IPS-18c (cell line): ENCODE measurements at regions not wholly inside any gene's neighbourhood (a gene's known extent, or its start where the extent isn't known, plus 50 kb on each side); places are given as distances from the start of the nearest gene placed in this dataset.

Source experiments
- H3K4me3 ChIP-seq: 2 replicates; pipeline ENCODE4 v1.7.0; 2013; ENCODE audit warnings: low read depth, mild to moderate bottlenecking, low read length, moderate library complexity; ENCODE audit not compliant: insufficient read depth
- H3K9me3 ChIP-seq: one replicate; pipeline ENCODE4 v1.6.1; 2013; ENCODE audit warnings: mild to moderate bottlenecking, low read length, moderate library complexity; ENCODE audit not compliant: control insufficient read depth, insufficient read depth

DNA sequence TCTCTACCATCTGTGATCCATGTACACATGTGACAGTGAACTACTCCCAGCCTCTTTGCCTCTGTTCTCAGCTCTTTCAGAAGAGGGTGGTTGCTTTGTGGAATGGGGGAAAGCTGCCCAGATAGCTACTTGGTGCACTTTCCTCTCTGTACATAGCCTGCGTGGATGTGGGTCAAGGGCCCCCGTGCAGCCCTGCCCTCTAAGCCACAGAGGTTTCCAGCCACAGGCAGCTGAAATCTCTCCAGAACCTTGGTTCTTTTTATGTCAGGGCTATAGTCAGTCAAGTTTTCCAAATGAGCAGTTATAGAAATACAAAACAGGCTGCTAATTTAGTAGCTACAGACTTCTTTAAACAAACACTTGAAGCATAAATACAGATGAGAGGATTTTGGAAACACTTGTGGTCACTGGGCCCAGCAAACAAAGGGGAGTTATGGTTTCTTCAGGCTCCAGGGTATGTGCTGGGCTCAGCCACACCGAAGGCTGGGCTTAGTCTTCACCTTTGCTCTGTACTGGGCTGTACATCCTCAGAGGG lies 199.7 kb upstream of the ASIC2 start:
- H3K4me3 ChIP-seq: no peak overlapping the region
- H3K9me3 ChIP-seq: no peaks in the 10 kb centered on the region

DNA sequence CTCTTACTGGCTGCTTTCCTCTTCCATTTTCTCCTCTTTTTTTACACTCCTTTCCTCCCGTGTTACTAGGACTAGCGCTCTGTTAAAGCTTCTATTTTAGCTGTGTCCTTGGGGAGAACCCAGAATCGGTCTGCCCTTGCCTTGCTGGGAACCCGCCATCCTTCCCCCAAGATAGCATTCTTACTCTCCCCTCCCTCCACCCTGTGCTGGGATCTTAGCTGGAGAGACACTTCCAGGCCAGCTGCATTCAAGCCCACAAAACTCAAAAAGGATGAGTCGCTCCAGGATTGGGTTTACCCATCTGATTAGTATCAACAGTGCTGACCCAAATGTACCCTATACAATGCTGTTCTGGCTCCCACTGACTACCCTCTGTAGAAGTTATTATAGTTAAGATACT lies 200.5 kb upstream of the ASIC2 start:
- Histone ChIP-seq H3K4me3 (no peak overlapping the region), H3K9me3 (no peaks in the 10 kb centered on the region)

DNA sequence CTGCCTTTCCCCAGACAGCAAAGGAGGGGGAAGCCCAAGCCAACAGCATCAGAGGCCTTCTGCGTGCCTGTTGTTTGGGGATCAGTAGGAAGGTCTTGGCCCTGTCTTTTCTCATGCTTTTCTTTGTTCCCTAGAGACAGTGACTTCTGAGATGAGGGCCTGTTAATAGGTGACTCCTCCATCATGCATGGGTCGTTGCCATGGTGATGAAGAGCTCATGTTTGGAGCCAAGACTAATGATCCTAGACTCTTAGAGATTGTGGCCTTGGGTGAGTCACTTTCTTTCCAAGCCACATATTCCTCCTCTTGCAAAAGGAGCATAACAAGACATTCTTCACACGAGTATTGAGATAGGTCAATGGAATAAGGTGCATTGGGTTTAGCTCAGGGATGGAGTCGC lies 201.1 kb upstream of the ASIC2 start:
- H3K4me3 ChIP-seq: no peak overlapping the region
- no peaks in the 10 kb centered on the region for H3K9me3 ChIP-seq

DNA sequence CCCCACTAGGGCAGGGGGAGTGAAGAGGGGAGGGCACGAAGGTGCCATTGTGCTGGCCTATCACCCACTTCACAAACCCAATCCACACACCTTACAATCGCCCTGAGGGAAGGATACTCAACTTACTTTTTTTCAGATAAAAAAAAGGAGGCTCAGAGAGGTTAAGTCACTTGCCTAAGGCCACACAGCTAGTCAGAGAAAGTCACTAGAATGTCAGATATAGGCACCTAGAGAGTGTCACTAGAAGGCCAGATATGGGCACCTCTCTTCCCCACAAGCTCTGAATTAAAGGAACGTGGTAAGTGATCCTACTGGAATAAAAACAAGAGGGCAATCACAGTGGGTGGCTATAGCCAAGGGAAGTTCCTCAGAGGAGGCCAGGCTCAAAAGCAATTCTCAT lies 204.5 kb upstream of the ASIC2 start:
- no peaks in the 10 kb centered on the region for H3K9me3 ChIP-seq
- no peak overlapping the region for H3K4me3 ChIP-seq

DNA sequence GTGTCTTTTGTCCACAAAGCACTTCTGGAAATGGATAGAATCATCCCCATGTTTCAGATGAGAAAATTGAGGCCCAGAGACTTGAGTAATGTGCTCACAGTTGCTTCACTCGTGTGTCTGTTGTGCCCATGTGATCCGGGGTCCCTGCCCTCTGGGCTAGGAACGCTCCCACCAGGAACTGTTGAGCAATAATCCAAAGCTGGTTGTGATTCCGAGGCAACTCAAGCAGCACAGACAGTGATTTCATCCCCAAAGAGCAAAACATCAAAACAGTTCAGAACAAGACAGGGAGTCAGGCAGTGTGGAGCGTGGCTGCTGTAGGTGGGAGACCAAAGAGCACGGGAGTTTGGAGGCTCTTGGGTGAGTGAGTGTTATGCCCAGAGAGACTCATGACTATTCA lies 205.0 kb upstream of the ASIC2 start:
- no peaks in the 10 kb centered on the region for H3K9me3 ChIP-seq

DNA sequence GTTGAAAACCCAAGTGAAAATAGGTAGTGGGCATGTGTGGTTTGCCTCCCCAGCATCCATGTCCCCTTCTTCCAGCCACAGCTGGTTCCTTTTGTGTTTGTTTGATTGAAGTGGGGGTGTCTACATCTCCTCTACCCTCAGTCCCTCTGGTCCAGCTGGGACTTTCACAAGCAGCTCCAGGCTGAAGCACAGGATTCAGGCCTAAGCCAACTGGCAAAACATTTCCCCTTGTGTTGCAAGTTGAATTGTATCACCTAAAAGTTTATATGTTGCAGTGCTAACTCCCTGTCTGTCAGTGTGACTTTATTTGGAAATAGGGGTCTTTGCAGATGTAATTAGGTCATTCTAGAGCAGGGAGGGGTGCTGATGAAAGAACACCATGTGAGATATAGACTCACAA lies 205.9 kb upstream of the ASIC2 start:
- Histone ChIP-seq H3K9me3 (no peaks in the 10 kb centered on the region), H3K4me3 (no peak overlapping the region)

More for the DNA sequence above, 205.0 kb upstream of the ASIC2 start:
- no peak overlapping the region for H3K4me3 ChIP-seq

DNA sequence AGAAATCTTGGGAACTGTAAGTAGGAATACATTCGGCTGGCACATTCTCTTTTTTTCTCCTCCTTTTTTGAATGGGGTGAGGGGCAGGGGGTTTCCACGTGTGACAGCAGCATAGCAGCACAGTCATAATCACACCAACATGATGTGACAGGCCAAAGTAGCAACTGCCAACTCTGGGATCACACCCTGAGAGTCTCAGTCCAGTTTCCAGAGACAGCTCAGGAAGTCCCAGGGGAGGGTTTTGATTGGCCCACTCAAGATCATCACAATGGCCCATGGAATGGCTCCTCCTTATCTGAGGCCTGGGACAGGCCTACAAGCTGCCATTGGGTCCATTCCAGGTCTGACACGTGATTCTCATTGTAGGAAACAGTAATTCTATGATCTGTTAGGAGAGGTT lies 207.1 kb upstream of the ASIC2 start:
- Histone ChIP-seq H3K9me3 (no peaks in the 10 kb centered on the region), H3K4me3 (no peak overlapping the region)

DNA sequence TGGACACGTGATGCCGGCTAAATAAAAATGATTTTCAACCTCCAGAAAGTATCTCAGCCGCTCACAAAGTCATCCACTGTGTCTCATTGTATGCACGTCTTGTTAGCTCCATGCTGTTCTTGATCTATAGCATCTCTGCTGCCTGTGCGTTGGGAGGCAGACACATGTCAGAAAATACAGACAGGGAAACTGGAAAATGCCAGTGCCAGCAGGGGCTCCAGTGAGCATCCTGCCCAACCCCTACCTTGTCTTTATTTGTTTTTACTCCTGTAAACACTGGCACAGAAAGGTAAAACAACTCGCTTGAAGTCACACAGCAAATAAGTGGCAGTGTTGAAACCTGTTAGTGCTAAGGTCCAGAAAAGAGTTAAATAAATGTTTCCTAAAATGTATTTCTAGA lies 208.1 kb upstream of the ASIC2 start:
- Histone ChIP-seq H3K9me3 (no peaks in the 10 kb centered on the region), H3K4me3 (no peak overlapping the region)

DNA sequence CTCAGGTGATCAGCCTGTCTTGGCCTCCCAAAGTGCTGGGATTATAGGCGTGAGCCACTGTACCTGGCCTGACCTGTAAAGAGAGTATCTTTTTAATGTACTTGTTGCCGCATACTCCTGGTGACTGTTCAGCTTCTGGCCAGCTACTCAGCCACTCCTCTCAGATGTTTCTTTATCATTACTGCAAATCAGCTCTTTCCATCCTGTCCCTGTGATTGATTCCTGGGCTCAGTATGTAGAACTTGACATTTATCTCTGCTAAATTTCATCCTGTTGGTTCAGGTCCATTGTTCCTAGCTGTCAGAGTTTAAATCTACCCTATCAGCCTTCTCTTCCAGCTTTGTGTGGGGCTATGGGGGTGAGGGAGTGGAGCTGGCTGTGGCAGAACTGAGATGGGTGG lies 211.5 kb upstream of the ASIC2 start:
- Histone ChIP-seq H3K9me3 (no peaks in the 10 kb centered on the region), H3K4me3 (no peak overlapping the region)

DNA sequence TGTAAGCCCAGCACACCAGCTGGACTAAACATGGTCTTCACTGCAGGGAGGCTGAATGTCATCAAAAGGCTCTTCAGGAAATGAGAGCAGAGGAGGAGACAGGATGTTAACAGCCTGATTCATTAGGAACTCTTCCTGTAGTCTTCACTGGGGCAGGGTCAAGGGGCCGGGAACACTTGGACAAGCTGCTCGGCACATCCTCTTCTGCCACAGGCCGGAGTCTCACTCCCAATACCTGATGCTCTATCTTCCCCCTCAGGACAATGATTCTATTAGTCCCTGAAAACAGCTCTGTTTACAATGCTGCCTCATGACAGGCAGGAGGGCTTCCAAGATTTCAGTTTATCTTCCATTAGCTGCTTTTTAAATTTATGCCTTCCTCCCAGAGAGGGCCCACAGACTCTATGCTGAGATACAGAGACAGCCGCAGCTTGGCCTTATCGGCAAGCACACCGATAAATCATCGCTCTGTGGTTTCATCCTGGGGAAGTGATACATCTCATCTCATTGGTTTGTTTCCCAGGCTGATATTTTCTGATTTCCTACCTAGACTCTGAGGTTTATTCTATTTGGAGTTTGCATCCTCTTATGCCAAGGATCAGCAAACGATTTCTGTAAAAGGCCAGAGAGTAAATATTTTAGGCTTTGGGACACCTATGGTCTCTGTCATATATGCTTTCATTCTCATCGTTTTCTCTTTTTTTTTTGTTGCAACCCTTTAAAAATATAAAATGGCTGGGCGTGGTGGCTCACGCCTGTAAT lies 214.0 kb upstream of the ASIC2 start:
- no peak overlapping the region for H3K4me3 ChIP-seq
- H3K9me3 ChIP-seq: no peaks in the 10 kb centered on the region

DNA sequence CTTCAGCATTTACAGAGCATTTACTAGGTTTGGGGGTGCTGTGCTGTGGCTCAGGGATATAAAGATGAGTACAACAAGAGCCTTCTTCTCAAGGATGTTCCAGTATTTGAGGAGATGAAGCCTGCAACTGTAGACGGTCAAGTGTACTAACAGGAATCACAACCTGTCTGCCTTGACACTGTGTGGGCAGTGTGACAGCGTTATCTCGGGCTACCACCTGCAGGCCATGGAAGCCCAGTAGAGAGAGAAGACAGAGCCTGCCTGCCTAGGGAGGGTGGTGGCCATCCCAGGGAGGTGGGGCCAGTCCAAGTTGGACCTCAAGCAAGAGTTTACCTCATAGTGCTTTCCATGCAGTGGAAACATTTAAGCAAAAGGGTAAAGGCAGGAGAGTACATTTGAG lies 215.1 kb upstream of the ASIC2 start:
- Histone ChIP-seq H3K4me3 (no peak overlapping the region), H3K9me3 (no peaks in the 10 kb centered on the region)

DNA sequence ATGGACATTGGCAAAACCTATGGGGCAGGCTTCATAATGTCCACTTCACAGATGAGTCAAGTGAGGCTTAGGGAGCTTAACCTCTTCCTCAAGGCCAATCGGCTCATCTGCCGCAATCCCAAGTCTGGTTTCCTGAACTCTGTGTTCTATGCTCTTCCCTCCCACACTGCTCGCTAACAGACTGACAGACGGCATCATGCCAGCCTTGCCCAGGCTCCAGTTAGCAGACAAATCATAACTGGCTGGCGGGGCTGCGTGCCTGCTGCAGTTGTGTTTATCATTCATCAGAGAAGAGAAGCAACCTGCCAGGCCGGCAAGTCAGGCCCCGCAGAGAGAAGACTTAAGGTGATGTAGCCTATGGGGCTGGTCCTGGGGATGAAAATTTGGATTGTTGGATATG lies 216.2 kb upstream of the ASIC2 start:
- peaks cover 3% of the 10 kb centered on the region for H3K9me3 ChIP-seq
- H3K4me3 ChIP-seq: no peak overlapping the region

DNA sequence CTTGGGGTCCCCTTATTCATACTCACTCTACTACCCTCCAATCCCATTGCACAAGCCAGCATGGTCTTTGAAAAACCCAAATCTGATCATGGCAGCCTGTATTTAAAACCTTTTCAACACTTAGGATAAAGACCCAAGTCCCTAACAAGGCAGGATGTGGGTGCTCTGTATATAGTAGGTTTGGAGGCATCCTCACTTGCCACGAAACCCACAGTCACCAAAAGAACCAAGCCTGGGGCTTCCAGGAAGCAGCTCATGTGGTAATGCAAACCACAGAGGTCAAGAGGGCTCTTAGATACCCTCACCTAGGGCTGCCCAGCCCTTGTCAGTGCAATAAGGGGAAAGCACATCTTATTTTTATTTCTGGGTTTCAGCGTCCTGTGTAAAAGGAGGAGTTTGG lies 218.6 kb upstream of the ASIC2 start:
- peaks cover 3% of the 10 kb centered on the region for H3K9me3 ChIP-seq
- H3K4me3 ChIP-seq: no peak overlapping the region

DNA sequence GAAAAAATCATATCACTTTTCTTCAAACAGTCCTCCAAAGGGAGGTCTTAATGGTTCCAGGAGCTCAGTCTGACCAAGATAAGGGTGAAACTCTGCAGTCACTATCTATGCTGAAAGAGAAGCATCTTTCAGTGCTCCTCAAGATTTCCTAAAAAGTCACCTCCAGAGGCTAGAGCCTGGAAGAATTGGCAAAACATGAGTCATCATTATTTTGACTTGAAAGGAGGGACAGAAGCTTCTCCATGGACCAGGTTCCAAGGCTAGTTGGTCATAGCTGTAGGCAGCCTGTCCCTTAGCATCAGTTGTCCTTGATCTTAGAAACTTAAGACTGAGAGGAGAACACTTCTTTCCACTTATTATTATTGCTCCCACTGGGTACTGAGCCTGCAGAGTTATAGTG lies 219.0 kb upstream of the ASIC2 start:
- H3K4me3 ChIP-seq: no peak overlapping the region
- H3K9me3 ChIP-seq: peaks cover 3% of the 10 kb centered on the region

DNA sequence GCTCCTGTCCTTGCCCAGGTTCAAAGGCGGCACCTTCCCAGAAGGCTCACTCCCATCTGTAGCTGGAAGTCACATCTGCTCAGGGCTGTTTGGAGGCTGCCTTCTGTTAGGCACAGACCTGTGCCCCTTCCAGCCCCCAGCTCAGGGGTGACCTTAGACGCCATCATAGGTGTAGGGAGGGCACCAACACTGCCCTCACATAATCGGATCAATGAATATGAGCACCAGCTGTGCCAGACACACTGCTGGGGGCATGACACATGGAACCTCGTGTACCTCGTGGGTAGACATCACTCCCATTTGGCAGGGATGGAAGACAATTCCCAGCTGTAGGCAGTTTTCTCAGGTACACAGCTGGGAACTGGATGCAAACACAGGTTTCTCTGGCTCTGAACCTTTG lies 220.7 kb upstream of the ASIC2 start:
- H3K4me3 ChIP-seq: no peak overlapping the region
- peaks cover 3% of the 10 kb centered on the region for H3K9me3 ChIP-seq

DNA sequence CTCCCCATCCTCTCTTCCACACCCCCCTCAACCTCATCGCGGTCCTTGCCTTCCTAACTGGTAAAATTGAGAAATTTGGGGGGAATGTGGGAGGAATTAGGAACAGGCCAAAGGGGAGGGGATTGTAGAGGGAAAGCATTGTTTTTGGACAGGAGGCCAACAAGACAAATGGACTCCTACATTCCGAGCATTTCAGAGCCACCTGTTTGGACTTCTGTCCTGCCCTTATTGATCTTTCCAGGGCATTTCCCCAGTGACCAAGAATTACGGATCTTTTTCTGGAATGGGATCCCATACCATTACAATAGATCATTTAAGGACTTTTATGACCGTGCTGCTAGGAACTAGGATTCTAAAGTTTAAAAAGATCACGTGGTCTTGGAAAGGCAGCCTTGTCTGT lies 221.3 kb upstream of the ASIC2 start:
- Histone ChIP-seq H3K4me3 (no peak overlapping the region), H3K9me3 (peaks cover 3% of the 10 kb centered on the region)

DNA sequence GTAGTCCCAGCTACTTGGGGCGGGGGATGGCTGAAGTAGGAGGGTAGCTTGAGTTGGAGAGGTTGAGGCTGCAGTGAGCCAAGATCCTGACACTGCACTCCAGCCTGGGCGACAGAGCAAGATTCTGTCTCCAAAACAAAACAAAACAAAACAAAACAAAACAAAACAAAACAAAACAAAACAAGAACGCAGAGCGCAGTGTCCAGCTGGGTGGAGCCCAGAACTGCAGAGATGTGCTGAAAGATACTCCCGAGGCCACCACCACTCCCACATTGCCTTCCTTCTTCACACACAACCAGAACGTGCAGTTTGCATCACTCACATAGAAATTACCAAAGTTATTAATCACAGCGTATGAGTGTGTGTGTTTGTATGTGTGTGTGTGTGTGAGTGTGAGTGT lies 222.9 kb upstream of the ASIC2 start:
- no peak overlapping the region for H3K4me3 ChIP-seq
- peaks cover 3% of the 10 kb centered on the region for H3K9me3 ChIP-seq

DNA sequence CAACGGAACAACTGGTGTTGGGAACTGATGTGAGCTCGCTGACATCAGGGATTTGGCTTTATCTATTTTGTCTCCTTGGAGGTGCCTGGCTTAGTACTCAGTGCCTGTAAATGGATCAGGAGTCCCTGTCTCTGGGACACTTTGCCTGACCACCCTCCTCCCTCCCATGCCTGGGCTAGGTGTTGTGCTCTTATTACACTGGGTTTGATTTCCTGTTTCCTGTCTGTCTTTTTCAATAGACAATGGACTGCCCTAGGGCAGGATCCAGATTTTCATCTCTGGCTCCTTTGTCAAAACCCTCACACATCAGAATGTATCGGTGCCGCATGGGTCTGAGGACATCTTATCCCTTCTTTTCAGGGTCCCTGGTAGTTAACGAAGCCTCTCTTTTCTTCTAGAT lies 223.6 kb upstream of the ASIC2 start:
- H3K9me3 ChIP-seq: peaks cover 3% of the 10 kb centered on the region
- H3K4me3 ChIP-seq: no peak overlapping the region

DNA sequence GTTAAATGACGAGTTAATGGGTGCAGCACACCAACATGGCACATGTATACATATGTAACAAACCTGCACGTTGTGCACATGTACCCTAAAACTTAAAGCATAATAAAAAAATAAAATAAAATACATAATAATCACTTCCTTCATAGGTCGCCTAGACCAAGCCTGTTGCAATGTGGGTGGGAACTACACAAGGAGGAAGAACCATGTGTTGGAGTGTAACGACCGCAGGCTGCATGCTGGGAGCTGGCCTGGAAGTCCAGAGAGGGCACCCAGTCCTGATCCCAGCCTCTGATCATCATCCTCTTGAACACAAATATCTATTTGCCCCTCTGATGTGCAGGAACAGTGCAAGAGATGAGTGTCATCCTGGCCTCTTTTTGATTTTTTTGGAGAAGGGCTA lies 224.7 kb upstream of the ASIC2 start:
- peaks cover 3% of the 10 kb centered on the region for H3K9me3 ChIP-seq

More for the DNA sequence above, 224.7 kb upstream of the ASIC2 start:
- no peak overlapping the region for H3K4me3 ChIP-seq
